OCI-LY7 (cell line): ENCODE measurements at regions not wholly inside any gene's neighbourhood (a gene's known extent, or its start where the extent isn't known, plus 50 kb on each side); places are given as distances from the start of the nearest gene placed in this dataset.

Experiments
- BruUV-seq: library from RNA; stranded (reverse); fragments of 400-500 nt; replicated peaks from 2 replicates; lab custom pipeline; 2021; lab: Mats Ljungman, UMichigan
- CTCF ChIA-PET: fragments of 300-600 bp; sonication (Branson Sonifier 250); formaldehyde crosslinking; loops from one replicate; lab custom pipeline; 2022; ENCODE audit warnings: antibody characterized with exemption; ENCODE audit not compliant: unreplicated experiment; lab: Charles Lee
- POLR2A ChIA-PET: fragments of 300-600 bp; sonication (Branson Sonifier 250); formaldehyde crosslinking; loops from one replicate; lab custom pipeline; 2022; ENCODE audit warnings: antibody characterized with exemption; lab: Charles Lee
- DNase-seq: peaks from one replicate; pipeline ENCODE4 v3.0.0-alpha.2; 2015; ENCODE audit warnings: low spot score
- H2AFZ ChIP-seq: fragments of 200-600 bp; sonication (generic), shearing (Covaris generic); 2 replicates; pipeline ENCODE4 v1.6.1; 2014; ENCODE audit warnings: mild to moderate bottlenecking, antibody characterized with exemption, low read length, moderate library complexity
- H3K27ac ChIP-seq: fragments of 200-600 bp; sonication (generic); 2 replicates; pipeline ENCODE4 v1.5.1; 2014; ENCODE audit warnings: mixed run types, low read depth, mild to moderate bottlenecking, moderate library complexity, low read length, inconsistent platforms; ENCODE audit not compliant: poor library complexity, severe bottlenecking
- H3K36me3 ChIP-seq: fragments of 200-600 bp; sonication (generic); 2 replicates; pipeline ENCODE4 v1.6.1; 2014; ENCODE audit warnings: mild to moderate bottlenecking, antibody characterized with exemption, low read length, moderate library complexity, mixed read lengths; ENCODE audit not compliant: insufficient read depth
- H3K4me1 ChIP-seq: fragments of 200-600 bp; sonication (generic); 2 replicates; pipeline ENCODE4 v1.5.1; 2014; ENCODE audit warnings: mild to moderate bottlenecking, low read length; ENCODE audit not compliant: insufficient read depth, poor library complexity, severe bottlenecking
- H3K4me2 ChIP-seq: fragments of 200-600 bp; sonication (generic); 2 replicates; pipeline ENCODE4 v1.6.1; 2014; ENCODE audit warnings: mild to moderate bottlenecking, low read length
- H3K4me3 ChIP-seq: fragments of 200-600 bp; sonication (generic); 2 replicates; pipeline ENCODE4 v1.5.1; 2014; ENCODE audit warnings: mild to moderate bottlenecking, low read depth, low read length; ENCODE audit not compliant: poor library complexity, severe bottlenecking
- H3K79me2 ChIP-seq: fragments of 200-600 bp; sonication (generic); 2 replicates; pipeline ENCODE4 v1.6.1; 2016; ENCODE audit warnings: low read depth, mild to moderate bottlenecking, low read length, moderate library complexity, mixed read lengths; ENCODE audit not compliant: insufficient read depth
- H3K9me2 ChIP-seq: fragments of 200-600 bp; sonication (generic); 2 replicates; pipeline ENCODE4 v1.6.1; 2016; ENCODE audit warnings: mild to moderate bottlenecking, low read length, mixed read lengths; ENCODE audit not compliant: insufficient read depth
- H3K9me3 ChIP-seq: fragments of 200-600 bp; sonication (generic); 2 replicates; pipeline ENCODE4 v1.6.1; 2014; ENCODE audit warnings: mild to moderate bottlenecking, mixed run types, low read length, mixed read lengths
- H4K20me1 ChIP-seq: fragments of 200-600 bp; sonication (generic); 2 replicates; pipeline ENCODE4 v1.6.1; 2014; ENCODE audit warnings: mild to moderate bottlenecking, antibody characterized with exemption, low read length, moderate library complexity, mixed read lengths; ENCODE audit not compliant: insufficient read depth
- CTCF ChIP-seq: fragments of 200-600 bp; sonication (generic); conservative IDR thresholded peaks from 2 replicates; pipeline ENCODE4 v1.5.1; 2014; ENCODE audit warnings: mild to moderate bottlenecking, antibody characterized with exemption, low read length, moderate library complexity, mixed read lengths
- EZH2phosphoT487 ChIP-seq: fragments of 200-600 bp; sonication (generic); IDR thresholded peaks from 2 replicates; pipeline ENCODE4 v1.6.1; 2018; ENCODE audit warnings: low read depth, borderline replicate concordance, mild to moderate bottlenecking, mixed run types, antibody characterized with exemption, low read length, moderate library complexity, mixed read lengths
- intact Hi-C: fragments of 100-400 bp; cut with micrococcal nuclease; formaldehyde crosslinking; loops from one replicate; pipeline ENCODE4 v1.10.0; 2022; ENCODE audit not compliant: unreplicated experiment

GRCh38 chr10:28967031-28967430 is 289.7 kb downstream of the BAMBI start:
- Histone ChIP-seq H4K20me1 (no peaks in the 10 kb centered on the region), H3K4me1 (no peaks in the 10 kb centered on the region), H3K36me3 (no peaks in the 10 kb centered on the region), H3K79me2 (no peaks in the 10 kb centered on the region), H2AFZ (no peak overlapping the region), H3K9me3 (no peaks in the 10 kb centered on the region), H3K4me2 (no peak overlapping the region), H3K27ac (no peak overlapping the region), H3K9me2 (no peaks in the 10 kb centered on the region), H3K4me3 (no peak overlapping the region)
- ChIA-PET POLR2A (interaction anchor here (0.6 kb wide), 2 partner anchors 26 to 154 kb away, joined by 3 to 4 read pairs; no protein-coding TSS in a partner anchor), CTCF (no interaction called here)
- no TSS peak for BruUV-seq
- TF ChIP-seq EZH2phosphoT487, result no peak
- no peak for TF ChIP-seq CTCF
- intact Hi-C loops, result no loop called here
- DNase-seq, result no peak

GRCh38 chr10:28969413-28969812 is 292.1 kb downstream of the BAMBI start:
- TF ChIP-seq CTCF, result no peak
- TF ChIP-seq EZH2phosphoT487, result no peak
- ChIA-PET CTCF (no interaction called here), POLR2A (no interaction called here)
- H4K20me1 ChIP-seq, result no peaks in the 10 kb centered on the region
- no peak overlapping the region for H3K4me2 ChIP-seq
- no peaks in the 10 kb centered on the region for H3K79me2 ChIP-seq
- intact Hi-C loops, result no loop called here
- H3K9me2 ChIP-seq, result no peaks in the 10 kb centered on the region
- DNase-seq, result no peak
- no peak overlapping the region for H3K27ac ChIP-seq
- H3K4me3 ChIP-seq, result no peak overlapping the region
- no peaks in the 10 kb centered on the region for H3K36me3 ChIP-seq
- no peak overlapping the region for H2AFZ ChIP-seq
- H3K9me3 ChIP-seq, result no peaks in the 10 kb centered on the region
- no peaks in the 10 kb centered on the region for H3K4me1 ChIP-seq
- no TSS peak for BruUV-seq

GRCh38 chr10:28970231-28970630 is 292.9 kb downstream of the BAMBI start:
- Histone ChIP-seq H2AFZ (no peak overlapping the region), H3K9me3 (no peaks in the 10 kb centered on the region), H3K4me2 (no peak overlapping the region), H3K4me1 (no peaks in the 10 kb centered on the region), H3K4me3 (no peak overlapping the region), H3K79me2 (no peaks in the 10 kb centered on the region), H4K20me1 (no peaks in the 10 kb centered on the region), H3K27ac (no peak overlapping the region), H3K9me2 (no peaks in the 10 kb centered on the region), H3K36me3 (no peaks in the 10 kb centered on the region)
- no peak for DNase-seq
- ChIA-PET CTCF (no interaction called here), POLR2A (no interaction called here)
- intact Hi-C loops, result no loop called here
- TF ChIP-seq EZH2phosphoT487 (no peak), CTCF (no peak)
- BruUV-seq, result no TSS peak
